Heart right ventricle (tissue), 16 donors: ENCODE measurements at regions not wholly inside any gene's neighbourhood (a gene's known extent, or its start where the extent isn't known, plus 50 kb on each side); places are given as distances from the start of the nearest gene placed in this dataset.
"Not testable (repeated sequence)": the region's sequence is repeated elsewhere in the genome, so short reads cannot be mapped to it uniquely, and the experiment has no call there.

Source experiments
- ATAC-seq, 8 donors: fragments of 200-7000 bp; cut with Tn5 transposase; one replicate each; pipeline ENCODE4 v1.9.1; 2020; ENCODE audit warnings: mild to moderate bottlenecking in 8 of 8, moderate library complexity in 8 of 8, moderate number of reproducible peaks in 1 of 8
- DNase-seq, 2 donors: peaks; one replicate each; pipeline ENCODE4 v3.0.0-alpha.2; 2020
- H3K27ac ChIP-seq, 10 donors: fragments of 200-600 bp; sonication (generic) in 2 of 10; one replicate each; pipeline versions ENCODE4 v1.5.0 to v1.8.0; 2020 to 2022; ENCODE audit warnings: mild to moderate bottlenecking in 3 of 10
- H3K27me3 ChIP-seq, 7 donors: fragments of 200-600 bp; one replicate each; pipeline ENCODE4 v1.8.0; 2021 to 2022; ENCODE audit warnings: mild to moderate bottlenecking in 2 of 7
- H3K36me3 ChIP-seq, 9 donors: fragments of 200-600 bp; sonication (generic) in 1 of 9; one replicate each; pipeline versions ENCODE4 v1.5.0 to v1.8.0; 2020 to 2022; ENCODE audit warnings: mild to moderate bottlenecking in 2 of 9
- H3K4me1 ChIP-seq, 9 donors: fragments of 200-600 bp; sonication (generic) in 1 of 9; one replicate each; pipeline versions ENCODE4 v1.5.0 to v1.8.0; 2020 to 2022; ENCODE audit warnings: mild to moderate bottlenecking in 4 of 9
- H3K4me3 ChIP-seq, 10 donors: fragments of 200-600 bp; sonication (generic) in 2 of 10; one replicate each; pipeline versions ENCODE4 v1.5.0 to v1.8.0; 2020 to 2022; ENCODE audit warnings: mild to moderate bottlenecking in 7 of 10, moderate library complexity in 2 of 10
- H3K9me3 ChIP-seq, 11 donors: fragments of 200-600 bp in 10 of 11; sonication (generic) in 2 of 11; one replicate each; pipeline versions ENCODE4 v1.5.0 to v1.8.0; 2013 to 2022; ENCODE audit warnings: mild to moderate bottlenecking in 2 of 11, control low read depth in 1 of 11, moderate library complexity in 1 of 11
- WGBS, 2 donors: extraction: QIAGEN DNeasy Blood & Tissue Kit; methylation state at CpG; one replicate each; pipeline ENCODE4 v1.1.7; 2013; ENCODE audit warnings: inconsistent platforms in 1 of 2; 5-methylcytosine and 5-hydroxymethylcytosine counted together
- intact Hi-C, 10 donors: fragments of 100-400 bp; cut with DNase I; formaldehyde crosslinking; loops; one replicate each; pipeline versions ENCODE4 v1.11.1 to v1.14.2; 2022
- TF ChIP-seq, protein P1 (sequence below), 9 donors: fragments of 200-600 bp; sonication (generic) in 2 of 9; IDR thresholded peaks; one replicate each; pipeline versions ENCODE4 v1.5.0 to v1.8.0; 2021 to 2022; ENCODE audit warnings: antibody characterized with exemption in 9 of 9, mild to moderate bottlenecking in 5 of 9, moderate library complexity in 1 of 9
- donor health status: Arrhythmogenic right ventricular cardiomyopathy.
- donor health status: ischemic (EF 13 %, LVEDD 7.1; RV severe dilation, severe dysfunction).
- donor health status: healthy with polysubstance abuse.
- donor health status: DM: no; HTN: yes; CAD: no.
- donor health status: DM: no; HTN: no; CAD: no.
- donor health status: ischemic (EF 25% LVEDD 6.9; RV normal size, moderate dysfunction).
- donor health status: ischemic (EF 25% LVEDD 5.7; RV mildly dilated, moderate dysfunction).
- donor health status: healthy.
- donor health status: DM: yes; HTN: yes; CAD: no.
- donor health status: Ischemic cardiomyopathy.
- donor health status: ischemic (EF 35%, LVEDD 5.7; RV mildly dilated, moderate dysfunction).
- donor health status: nonischemic (EF 11% LVEDD 7.7; RV severe dilation, severe dysfunction).
- donor health status: DM: yes; HTN: yes; CAD: no.
- donor health status: PGD.
- donor health status: ischemic (EF 29% LVEDD 5.4; RV normal size, mild dysfunction).
- donor health status: nonischemic (EF 23%, LVEDD 6.1; RV moderate dilation, normal function).

DNA sequence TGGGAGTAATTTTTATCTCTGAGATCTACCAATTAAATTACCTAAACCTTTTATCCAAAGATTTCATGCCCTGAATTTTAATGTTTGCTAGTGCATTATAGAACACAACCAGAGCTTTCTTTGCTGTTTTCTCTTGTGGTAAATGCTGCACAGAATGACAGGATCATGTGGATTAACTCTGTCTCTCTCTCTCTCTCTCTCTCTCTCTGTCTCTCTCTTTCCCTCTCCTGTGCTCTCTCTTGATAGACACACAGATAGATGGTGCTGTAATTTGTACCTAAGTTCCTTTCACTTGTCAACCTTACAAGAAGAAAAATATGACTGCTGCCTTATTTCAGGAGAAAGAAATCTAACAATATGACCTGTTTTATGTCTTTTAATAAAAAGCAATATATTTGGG, 211.2 kb upstream of the WDFY3 start:
- Histone ChIP-seq H3K36me3 (no peaks in the 10 kb centered on the region), H3K9me3 (peaks cover 0 to 17% (median 0%) of the 10 kb centered on the region in 11 donors), H3K27me3 (no peaks in the 10 kb centered on the region), H3K27ac (no peak overlapping the region), H3K4me3 (no peak overlapping the region), H3K4me1 (no peaks in the 10 kb centered on the region)
- TF ChIP-seq, protein P1, sequence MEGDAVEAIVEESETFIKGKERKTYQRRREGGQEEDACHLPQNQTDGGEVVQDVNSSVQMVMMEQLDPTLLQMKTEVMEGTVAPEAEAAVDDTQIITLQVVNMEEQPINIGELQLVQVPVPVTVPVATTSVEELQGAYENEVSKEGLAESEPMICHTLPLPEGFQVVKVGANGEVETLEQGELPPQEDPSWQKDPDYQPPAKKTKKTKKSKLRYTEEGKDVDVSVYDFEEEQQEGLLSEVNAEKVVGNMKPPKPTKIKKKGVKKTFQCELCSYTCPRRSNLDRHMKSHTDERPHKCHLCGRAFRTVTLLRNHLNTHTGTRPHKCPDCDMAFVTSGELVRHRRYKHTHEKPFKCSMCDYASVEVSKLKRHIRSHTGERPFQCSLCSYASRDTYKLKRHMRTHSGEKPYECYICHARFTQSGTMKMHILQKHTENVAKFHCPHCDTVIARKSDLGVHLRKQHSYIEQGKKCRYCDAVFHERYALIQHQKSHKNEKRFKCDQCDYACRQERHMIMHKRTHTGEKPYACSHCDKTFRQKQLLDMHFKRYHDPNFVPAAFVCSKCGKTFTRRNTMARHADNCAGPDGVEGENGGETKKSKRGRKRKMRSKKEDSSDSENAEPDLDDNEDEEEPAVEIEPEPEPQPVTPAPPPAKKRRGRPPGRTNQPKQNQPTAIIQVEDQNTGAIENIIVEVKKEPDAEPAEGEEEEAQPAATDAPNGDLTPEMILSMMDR (IDR thresholded peaks at IDR 0.05): no peak
- DNase-seq (no peak), ATAC-seq (no peak)
- intact Hi-C loops: no loop called here

DNA sequence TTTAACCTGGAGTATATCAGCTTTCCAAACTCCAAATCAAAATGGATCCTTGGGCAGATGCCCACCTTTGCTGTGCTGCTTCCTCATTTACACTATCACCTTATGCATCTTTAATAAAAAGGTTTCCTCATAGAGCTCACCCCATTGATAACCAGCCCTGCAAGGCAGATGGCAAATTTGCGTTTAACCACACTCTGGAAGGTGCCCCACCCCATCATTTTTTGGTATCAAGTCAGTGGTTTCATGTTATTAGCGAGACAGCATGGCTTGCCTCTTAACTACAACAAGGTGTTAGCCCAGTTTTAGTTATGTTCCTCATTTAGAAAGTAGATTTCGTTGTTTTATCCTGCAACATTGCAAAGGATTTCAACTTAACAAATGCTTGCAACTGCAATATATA, 214.0 kb upstream of the WDFY3 start:
- intact Hi-C loops: no loop called here
- 75 to 78% methylated on average over 3 of the region's 3 CpGs for WGBS, 2 donors
- no peak for ATAC-seq
- Histone ChIP-seq H3K36me3 (no peaks in the 10 kb centered on the region), H3K4me1 (no peaks in the 10 kb centered on the region), H3K9me3 (peaks cover 0 to 14% (median 0%) of the 10 kb centered on the region in 11 donors), H3K27me3 (no peaks in the 10 kb centered on the region), H3K27ac (no peak overlapping the region), H3K4me3 (no peak overlapping the region)
- TF ChIP-seq, protein P1 (IDR thresholded peaks at IDR 0.05): no peak
- DNase-seq: no peak

DNA sequence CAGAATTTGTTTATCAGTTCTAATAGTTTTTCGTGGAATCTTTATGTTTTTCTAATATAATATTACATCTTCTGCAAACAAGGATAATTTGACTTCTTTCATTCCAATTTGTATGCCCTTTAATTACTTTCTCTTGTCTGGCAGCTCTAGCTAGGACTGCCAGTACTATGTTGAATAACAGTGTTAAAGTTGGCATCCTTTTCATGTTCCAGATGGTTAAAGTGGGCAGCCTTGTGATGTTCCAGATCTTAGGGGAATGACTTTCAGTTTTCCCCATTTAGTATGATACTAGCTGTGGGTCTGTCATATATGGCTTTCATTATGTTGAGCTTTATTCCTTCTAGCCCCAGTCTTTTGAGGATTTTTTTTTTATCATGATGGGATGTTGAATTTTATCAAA, 220.6 kb upstream of the WDFY3 start:
- intact Hi-C loops: no loop called here
- no peak for DNase-seq
- Histone ChIP-seq H3K36me3 (no peaks in the 10 kb centered on the region), H3K4me1 (no peaks in the 10 kb centered on the region), H3K4me3 (no peak overlapping the region), H3K27ac (no peak overlapping the region), H3K27me3 (no peaks in the 10 kb centered on the region), H3K9me3 (peaks cover 0 to 27% (median 0%) of the 10 kb centered on the region in 11 donors)
- TF ChIP-seq, protein P1 (IDR thresholded peaks at IDR 0.05): no peak
- peak in 1 of 8 donors; percentile 79 for ATAC-seq
- WGBS, 2 donors: 44 to 73% methylated on average over 1 of the region's 1 CpG

DNA sequence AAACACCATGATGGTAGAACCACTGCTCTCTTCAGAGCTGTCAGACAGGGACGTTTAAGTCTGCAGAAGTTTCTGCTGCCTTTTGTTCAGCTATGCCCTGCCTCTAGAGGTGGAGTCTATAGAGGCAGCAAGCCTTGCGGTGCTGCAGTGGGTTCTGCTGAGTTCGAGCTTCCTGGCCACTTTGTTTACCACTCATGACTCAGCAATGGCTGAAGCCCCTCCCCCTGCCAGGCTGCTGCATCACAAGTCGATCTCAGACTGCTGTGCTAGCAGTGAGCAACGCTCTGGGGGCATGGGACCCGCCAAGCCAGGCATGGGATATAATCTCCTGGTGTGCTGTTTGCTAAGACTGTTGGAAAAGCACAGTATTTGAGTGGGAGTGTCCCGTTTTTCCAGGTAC, 229.5 kb upstream of the WDFY3 start:
- H3K4me1 ChIP-seq, H3K27me3 ChIP-seq, ATAC-seq, H3K4me3 ChIP-seq, intact Hi-C loops, DNase-seq, H3K27ac ChIP-seq, H3K36me3 ChIP-seq: not testable (repeated sequence)
- H3K9me3 ChIP-seq: peaks cover 0 to 43% (median 16%) of the 10 kb centered on the region in 11 donors
- 73 to 79% methylated on average over 7 of the region's 7 CpGs for WGBS, 2 donors

DNA sequence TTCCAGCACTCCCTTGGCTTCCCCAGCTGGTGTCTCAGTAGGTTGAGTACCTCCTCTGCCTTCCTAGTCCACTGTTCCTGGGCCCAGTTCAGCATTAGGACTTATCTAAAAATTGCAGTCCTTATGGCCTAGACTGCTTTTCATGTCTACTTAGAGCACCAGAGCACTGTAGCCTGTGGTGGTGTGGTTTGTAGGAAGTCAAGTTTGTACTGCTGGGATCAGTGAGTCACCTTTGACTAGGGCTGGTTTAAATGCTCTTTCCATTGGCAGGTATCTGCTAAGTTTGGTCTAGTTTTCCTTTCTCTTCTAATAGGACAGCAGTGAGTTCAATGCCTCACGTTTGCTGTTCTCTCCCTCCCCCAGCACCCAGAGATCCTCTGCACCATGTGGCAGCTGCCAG, 233.6 kb upstream of the WDFY3 start:
- DNase-seq (no peak), ATAC-seq (no peak)
- Histone ChIP-seq H3K27me3 (no peaks in the 10 kb centered on the region), H3K27ac (no peak overlapping the region), H3K4me1 (no peaks in the 10 kb centered on the region), H3K9me3 (peaks cover 0 to 61% (median 16%) of the 10 kb centered on the region in 11 donors), H3K36me3 (no peaks in the 10 kb centered on the region), H3K4me3 (no peak overlapping the region)
- 63 to 76% methylated on average over 1 of the region's 1 CpG for WGBS, 2 donors
- TF ChIP-seq, protein P1 (IDR thresholded peaks at IDR 0.05): no peak
- intact Hi-C loops: no loop called here
